Eye (tissue), 1 donor: ENCODE measurements at regions not wholly inside any gene's neighbourhood (a gene's known extent, or its start where the extent isn't known, plus 50 kb on each side); places are given as distances from the start of the nearest gene placed in this dataset.

Source experiments
- DNase-seq: peaks from one replicate; pipeline ENCODE4 v3.0.0-alpha.2; 2015

DNA sequence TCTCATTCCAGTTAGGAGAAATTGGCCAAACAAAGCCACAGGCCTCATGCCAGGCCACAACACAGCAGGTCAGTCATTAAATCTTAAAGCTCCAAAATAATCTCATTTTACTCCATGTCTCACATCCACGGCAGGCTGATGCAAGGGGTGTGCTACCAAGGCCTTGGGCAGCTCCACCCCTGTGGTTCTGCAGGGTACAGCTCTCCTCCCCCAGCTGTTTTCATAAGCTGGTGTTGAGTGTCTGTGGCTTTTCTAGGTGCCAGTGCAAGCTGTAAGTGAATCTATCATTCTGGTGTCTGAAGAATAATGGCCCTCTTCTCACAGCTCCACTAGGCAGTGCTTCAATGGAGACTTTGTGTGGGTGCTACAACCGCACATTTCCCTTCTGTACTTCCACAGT, 949.2 kb downstream of the TECRL start:
- no peak for DNase-seq

DNA sequence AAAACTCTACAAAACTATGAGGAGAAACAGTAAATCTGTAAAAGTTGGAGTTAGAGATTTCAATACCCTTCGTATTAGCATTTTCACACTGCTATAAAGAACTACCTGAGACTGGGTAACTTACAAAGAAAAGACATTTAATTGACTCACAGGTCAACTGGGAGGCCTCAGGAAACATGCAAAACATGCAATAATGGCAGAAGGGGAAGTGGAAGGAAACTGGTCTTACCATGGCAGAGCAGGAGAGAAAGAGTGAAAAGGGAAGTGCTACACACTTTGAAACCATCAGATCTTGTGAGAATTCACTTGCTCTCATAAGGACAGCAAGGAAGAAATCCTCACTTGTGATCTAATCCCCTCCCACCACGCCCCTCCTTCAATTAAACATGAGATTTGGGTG, 949.9 kb downstream of the TECRL start:
- DNase-seq, result no peak

GRCh38 chr4:63458010-63458409, 951.2 kb downstream of the TECRL start:
- DNase-seq, result peak; percentile 1

DNA sequence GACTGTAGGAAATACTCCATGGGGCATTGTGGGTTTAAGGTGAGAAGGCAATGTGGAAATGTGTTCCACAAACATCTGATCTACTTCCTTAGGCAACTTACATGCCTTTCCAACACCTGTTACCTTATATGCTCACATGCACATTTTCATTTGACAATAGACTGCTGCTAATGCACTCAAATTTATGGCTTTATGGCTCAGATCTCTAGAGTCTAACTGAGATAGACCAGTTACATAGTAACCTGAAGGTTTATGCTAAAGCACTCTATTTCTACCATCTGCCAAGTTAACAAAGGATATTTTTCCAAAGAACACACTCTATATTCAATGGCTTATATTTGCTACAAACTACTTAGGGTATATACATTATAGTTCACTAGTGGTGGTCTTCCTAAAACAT, 969.0 kb downstream of the TECRL start:
- DNase-seq, result no peak

- DNase-seq, result no peak
Observed at GRCh38 chr4:63430105-63430504, 979.1 kb downstream of the TECRL start.

DNA sequence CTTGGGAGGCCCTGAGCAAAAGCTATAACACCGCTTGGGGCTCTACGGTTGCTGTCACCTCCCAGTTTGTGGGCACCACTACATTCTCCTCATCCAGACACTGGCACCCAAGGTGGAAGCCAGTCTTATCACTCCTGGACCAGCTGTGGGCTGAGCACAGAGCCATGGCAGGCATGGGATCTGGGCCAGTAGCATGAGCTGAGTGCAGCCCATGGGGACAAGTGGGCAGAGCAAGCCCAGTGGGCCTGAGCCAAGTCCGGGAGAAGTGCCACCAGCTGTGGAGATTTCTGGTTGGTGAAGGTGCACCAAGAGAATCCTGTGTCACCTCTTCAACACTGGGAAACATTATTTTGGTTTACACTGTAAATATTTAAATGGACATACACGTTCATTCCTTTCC, 1013.0 kb downstream of the TECRL start:
- DNase-seq, result no peak

GRCh38 chr4:63393544-63393943, 1015.7 kb downstream of the TECRL start:
- DNase-seq, result peak; percentile 2

DNA sequence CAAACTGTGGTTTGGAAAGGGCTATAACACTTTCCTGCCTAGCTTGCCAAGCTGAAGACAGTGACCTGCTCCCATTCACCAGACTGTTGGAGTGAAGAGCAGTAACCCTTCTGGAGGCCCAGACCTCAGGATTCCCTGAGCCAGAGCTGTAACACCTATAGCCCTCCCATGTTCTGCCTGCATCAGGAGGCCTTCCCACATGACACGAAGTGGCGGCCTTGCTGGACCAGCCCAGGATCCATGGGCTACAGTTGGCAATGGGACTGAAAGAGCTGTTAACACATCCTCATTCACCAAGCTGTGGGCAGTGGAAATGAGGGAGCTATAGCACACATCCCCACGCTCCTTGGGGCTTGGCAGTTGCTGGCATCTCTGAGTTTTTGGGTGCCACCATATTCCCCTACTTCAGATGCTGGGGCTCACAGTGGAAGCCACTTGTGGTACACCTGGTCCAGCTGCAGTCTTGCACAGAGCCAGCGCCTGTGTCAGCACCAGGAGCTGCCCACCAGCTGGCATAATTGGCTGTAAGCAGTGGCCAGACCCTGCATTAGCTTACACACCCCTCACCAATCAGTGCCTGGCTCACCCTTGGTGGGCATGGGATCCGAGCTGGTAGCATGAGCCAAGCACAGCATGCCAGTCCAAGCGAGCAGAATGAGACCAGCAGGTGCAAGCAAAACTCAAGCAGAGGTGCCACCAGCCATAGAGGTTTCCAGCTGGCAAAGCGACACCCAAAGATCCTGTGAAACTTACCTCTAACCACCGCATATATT, 1029.3 kb downstream of the TECRL start:
- no peak for DNase-seq

- no peak for DNase-seq
Observed at GRCh38 chr4:63371001-63371400, 1038.2 kb downstream of the TECRL start.

- no peak for DNase-seq
Observed at GRCh38 chr4:63361628-63362027, 1047.6 kb downstream of the TECRL start.

- DNase-seq, result no peak
Observed at GRCh38 chr4:63361066-63361465, 1048.2 kb downstream of the TECRL start.

GRCh38 chr4:63349674-63350025, 1059.6 kb downstream of the TECRL start:
- DNase-seq, result no peak

GRCh38 chr4:63348735-63349673, 1060.2 kb downstream of the TECRL start:
- no peak for DNase-seq

DNA sequence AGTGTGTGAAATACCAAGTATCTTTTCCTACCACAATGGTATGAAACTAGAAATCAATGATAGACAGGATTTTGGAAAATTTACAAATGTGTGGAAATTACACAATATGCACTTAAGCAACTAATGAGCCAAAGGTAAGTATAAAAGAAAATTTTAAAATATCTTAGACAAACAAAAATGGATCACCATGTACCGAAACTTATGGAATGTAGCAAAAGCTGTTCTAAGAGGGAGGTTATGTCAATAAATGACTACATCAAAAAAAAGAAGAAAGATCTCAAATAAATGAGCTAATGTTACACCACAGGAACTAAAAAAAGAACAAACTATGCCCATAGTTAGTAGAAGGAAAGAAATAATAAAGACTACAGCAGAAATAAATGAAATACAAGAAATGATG, 1084.1 kb downstream of the TECRL start:
- no peak for DNase-seq

GRCh38 chr4:63316633-63317032, 1092.6 kb downstream of the TECRL start:
- no peak for DNase-seq

GRCh38 chr4:63315651-63316050, 1093.6 kb downstream of the TECRL start:
- no peak for DNase-seq

DNA sequence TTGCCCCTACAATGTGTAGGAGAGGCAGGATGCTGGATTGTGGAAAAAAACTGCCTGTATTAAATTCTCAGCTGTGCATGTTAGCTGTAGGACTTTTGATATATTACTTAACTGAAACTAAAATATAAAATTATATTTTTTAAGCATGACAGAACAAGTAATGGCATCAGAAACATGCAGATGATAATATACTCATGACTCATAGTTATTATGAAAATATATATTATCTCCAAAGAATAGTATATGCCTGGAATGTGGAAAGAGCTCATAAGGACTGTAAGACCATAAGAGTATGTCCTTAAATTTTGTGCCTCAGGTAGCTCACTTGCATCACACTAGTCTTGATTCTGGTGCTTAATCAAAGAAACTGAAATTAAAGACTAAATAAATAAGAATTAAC, 1100.6 kb downstream of the TECRL start:
- no peak for DNase-seq

GRCh38 chr4:63302792-63303191, 1106.5 kb downstream of the TECRL start:
- DNase-seq, result no peak

DNA sequence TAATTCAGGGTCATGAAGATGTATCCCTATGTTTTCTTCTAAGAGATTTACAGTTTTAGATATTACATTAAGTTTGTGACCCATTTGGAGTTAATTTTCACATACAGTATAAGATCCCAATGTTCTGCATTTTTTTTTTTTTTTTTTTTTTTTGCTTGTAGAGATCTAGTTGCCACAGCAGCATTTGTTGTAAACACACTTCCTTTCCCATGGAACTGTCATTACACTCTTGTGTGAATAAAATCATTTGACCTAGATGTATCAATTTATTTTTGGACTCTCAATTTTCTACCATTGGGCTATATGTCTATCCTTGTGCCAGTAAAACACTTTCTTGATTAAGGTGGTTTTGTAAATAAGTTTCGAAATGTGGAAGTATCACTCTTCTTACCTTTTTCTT, 1107.2 kb downstream of the TECRL start:
- DNase-seq, result no peak

DNA sequence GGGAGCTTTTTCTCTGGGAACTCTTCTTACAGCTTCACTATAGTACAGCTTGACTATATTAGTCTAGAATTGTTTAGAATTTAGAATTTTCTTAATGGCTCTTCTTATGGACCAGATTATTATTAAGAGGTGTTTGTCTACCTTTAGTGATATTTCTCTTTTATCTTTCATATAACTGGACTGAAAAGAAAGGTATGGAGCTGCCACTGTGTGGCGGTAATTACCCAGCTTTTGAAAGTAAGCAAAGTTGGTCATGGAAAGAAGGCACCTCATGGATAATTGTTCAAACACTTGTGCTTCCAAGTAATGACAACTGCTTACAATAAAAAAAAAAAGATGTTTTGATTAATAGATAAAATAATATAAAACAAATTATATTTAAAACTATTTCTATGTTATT, 1112.5 kb downstream of the TECRL start:
- DNase-seq, result peak; percentile 33

- no peak for DNase-seq
Observed at GRCh38 chr4:63275491-63275890, 1133.8 kb downstream of the TECRL start.

- DNase-seq, result no peak
Observed at GRCh38 chr4:63269156-63269555, 1140.1 kb downstream of the TECRL start.

- DNase-seq, result no peak
Observed at GRCh38 chr4:63233671-63234070, 1175.6 kb downstream of the TECRL start.

DNA sequence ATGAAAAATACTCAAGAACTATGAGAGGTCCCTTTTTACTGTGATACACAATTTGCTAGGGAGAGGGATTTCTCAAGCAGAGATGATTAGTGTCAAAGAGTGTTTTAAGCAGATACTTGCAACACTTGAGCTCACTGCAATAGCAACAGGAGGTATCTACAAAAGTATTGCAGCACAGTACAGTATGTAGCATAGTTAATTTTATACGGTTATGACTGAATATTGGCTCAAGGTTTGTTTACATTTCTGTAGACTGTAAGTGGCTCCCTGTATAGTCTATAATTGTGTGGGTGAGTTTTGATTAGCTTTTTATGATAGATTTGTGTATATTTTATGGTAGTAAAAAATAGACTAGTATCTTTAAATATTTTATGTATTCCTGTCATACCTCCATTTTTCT, 1177.2 kb downstream of the TECRL start:
- DNase-seq, result no peak
